GM21825 (cell line): ENCODE measurements at regions not wholly inside any gene's neighbourhood (a gene's known extent, or its start where the extent isn't known, plus 50 kb on each side); places are given as distances from the start of the nearest gene placed in this dataset.
"Not testable (repeated sequence)": the region's sequence is repeated elsewhere in the genome, so short reads cannot be mapped to it uniquely, and the experiment has no call there.

Experiments
- ATAC-seq: cut with Tn5 transposase; IDR thresholded peaks from one replicate; pipeline ENCODE4 v1.9.1; 2021; ENCODE audit warnings: mild to moderate bottlenecking, moderate library complexity; ENCODE audit not compliant: unreplicated experiment

DNA sequence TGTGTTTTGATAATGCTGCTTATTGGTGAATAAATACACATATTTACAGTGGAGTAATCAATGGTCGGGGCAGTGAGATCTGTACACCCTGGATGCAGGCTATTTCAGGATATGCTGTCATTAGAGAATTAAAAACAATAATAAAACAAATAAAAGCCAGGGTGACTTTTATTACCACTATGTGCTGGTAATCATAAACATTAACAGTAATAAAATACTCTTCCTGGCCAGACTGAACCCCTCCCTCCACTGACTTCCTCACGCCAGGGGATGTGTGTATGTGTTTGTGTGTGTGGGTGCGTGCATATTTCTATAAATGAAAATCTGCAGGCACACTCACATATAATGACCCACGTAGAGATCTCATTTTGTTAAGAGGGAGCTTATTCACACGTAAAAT, 98.0 kb upstream of the MAP9 start:
- no peak for ATAC-seq

DNA sequence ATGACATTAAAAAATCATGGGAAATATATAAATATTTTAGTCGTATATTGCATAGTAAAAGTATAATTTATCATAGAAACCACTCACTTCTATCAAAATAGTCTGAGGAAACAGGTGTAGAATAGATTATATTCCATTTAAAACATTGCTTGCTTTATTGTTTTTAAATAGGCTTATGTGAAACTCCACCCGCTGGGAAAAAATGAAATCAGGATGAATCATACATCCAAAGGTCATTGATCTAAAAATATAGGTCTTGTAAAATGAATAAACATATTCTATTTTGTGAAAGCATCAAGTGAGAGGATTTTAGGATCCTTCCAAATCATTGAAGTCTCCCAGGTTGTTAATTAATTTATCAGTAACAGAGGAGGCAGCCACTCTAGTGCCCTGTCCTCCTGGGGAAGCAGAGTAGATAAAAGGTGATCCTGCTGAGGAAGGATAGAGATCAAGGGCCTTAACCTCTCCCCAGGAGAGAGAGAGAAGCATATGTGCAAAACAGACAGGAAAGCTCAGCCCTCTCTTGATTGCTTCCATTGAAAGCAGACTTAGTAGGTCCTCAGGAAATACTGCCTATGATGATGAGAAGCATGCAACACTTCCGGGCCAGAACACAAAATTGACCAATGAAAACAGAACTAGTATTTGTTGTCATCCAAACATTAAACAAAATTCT, 96.8 kb upstream of the MAP9 start:
- ATAC-seq, result no peak

DNA sequence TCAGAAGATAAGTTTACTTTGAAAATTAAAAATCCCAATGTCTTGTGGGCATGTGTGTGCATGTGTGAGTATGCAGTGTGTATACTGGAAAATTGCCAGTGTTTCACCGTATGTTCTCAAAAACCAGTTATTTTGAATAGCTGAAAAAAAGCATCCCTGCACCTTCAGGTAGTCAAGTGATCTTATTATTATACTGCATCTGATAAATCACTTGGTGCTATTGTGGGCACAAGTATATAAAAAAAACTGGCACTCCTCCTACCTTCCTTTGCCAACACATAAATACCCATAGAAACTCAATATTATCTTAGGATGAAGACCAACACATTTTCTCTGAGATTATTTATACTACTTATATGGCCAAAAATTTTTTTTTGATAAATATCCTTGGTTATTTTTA, 91.5 kb upstream of the MAP9 start:
- ATAC-seq, result no peak

DNA sequence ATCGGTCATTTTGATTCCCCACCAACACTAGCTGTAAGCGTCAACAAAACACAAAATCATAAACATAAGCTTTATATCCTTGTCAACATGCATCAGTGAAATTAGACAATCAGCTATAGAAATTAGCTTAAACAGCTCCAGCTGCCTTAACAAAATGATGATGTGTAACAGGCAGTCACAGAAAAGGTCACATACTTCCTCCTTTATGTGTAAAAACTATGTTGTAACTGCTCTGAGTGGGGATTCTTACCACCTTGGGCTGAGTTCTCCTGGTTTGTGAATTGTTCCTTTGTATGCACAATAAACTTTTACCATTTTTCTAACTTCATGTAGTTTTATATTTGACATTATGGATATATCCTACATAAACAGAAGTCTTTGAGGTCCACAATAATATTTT, 73.9 kb upstream of the MAP9 start:
- no peak for ATAC-seq

DNA sequence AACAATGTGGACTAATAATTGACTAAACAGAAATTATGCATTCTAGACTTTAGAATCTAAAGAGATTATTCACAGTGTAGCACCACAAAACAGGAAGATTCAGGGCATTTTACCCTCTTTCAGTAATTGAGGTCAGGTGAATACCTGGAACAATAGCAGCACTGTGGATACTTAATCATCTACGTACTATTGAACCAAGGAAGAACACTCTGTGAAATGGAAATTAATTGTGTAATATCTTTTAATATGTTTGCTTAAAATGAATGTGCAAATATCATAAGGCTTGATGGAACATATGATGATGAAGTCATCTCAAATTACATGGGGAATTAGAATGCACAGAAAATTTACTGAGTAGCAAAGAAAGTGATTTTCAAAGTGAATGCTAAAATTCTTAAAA, 68.5 kb upstream of the MAP9 start:
- no peak for ATAC-seq

DNA sequence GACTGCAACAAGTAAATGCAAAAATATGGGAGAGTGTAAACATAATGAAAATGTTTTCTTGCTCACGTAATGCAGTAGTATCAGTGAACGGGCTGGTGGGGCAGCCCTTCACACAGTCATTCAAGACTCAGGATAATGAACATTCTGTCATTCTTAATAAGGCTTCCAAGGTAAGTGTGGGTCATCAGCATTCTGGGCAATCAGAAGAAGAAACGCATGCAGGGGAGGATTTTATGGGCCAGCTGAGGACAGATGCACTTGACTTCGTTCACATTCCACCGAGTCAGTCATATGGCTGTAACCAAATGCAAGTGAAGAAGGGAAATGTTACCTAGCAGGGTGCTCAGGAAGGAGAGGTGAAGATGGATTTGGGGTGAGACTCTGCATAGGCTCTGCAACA, 68.0 kb upstream of the MAP9 start:
- no peak for ATAC-seq

DNA sequence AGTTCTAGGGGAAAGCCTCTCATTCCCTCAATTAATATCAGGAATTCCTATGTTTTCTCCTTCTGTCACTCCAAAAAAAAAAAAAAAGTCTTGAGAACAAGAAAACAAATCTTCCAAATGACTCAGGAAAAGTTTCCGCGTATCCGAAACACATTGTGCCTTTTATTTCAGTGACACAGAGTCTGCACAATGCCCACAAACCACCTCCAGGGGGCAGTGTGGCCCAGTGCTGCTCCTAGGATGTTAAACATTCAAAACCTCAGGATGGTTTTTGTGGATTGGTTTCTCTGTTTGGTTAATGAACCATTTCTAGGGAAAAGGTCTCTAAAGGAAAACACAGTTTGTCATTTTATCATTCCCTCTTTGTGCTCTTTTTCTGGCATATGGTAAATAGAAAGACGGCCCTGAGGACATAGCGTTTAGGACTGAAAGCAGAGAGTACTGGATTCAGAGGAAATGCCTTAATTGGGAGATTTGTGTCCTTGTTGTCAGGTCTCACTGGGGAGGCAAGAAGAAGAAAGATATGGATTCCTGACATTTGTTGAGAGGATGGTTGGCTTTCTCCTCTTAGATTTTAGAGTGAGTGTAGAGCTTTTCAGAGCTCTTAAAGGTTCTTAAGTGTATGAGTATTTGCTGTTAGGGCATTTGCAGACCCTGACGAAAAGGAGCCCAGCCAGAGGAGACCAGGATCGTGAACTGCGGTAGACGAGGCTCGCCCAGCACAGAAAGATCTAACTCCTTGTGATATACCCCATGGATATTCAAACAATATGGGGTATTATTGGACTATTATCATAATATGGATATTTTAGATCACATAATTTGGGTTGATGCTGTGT, 65.7 kb upstream of the MAP9 start:
- ATAC-seq, result peak; percentile 89

DNA sequence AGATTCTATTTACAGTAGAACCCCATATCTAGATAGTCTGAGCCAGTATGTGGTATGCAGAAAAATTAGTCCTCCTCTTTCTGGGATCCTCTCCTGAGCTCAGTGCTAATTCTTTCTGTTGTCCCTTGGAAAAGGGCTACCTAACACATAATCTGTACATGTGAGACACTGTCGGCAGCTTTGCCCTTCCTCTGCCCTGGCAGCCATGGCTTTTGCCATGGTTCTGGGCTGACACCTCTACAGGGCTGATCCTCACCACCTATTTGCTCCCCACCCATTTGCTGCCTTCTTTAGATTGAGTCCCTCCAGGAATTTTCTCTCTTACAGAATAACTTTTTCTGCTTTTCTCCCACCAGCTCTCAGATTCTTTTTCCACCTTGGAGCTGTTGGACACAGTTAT, 64.7 kb upstream of the MAP9 start:
- no peak for ATAC-seq

DNA sequence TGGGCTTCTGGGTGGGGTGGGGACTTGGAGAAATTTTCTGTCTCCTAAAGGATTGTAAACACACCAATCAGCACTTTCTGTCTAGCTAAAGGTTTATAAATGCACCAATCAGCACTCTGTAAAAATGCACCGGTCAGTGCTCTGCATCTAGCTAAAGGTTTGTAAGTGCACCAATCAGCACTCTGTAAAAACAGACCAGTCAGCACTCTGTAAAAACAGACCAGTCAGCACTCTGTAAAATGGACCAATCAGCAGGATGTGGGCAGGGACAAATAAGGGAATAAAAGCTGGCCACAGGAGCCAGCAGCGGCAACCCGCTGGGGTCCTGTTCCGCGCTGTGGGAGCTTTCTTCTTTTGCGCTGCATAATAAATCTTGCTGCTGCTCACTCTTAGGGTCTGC, 63.0 kb upstream of the MAP9 start:
- not testable (repeated sequence) for ATAC-seq

DNA sequence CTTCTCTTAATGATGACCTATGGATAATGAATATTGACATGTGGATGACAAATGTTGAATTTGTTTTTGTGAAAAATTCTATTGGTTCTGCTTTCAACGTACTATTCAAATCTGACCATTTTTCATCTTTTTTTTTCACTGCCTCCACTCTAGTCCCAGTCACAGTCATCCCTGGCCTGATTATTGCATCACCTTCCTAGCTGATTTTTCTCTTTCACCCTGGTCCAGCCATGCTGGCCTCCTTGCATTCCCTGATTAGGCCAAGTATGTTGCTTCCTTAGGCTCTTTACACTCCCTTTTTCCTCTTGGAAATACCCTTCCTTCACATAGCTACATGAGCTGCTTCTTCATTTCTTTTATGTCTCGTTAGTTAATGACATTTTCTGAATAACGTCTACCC, 58.1 kb upstream of the MAP9 start:
- no peak for ATAC-seq

DNA sequence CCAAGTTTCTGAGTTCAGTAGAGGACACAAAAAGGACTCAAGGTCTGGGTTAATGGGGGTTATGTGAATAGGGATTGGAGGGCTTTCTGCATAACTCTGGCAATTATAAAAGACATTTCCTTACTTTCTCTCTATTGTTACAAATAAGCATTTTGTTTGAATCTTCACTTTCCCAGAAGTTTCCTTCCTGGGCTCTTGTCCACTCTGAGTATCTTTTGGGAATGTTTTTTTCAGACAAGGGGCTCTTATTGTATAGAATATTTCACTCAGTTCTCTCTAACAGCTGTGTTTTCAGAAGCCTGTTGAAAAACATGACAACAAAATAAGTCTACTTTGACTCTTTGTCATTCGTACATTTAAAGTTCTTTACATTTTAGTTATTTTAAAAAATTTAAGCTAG, 57.6 kb upstream of the MAP9 start:
- no peak for ATAC-seq

DNA sequence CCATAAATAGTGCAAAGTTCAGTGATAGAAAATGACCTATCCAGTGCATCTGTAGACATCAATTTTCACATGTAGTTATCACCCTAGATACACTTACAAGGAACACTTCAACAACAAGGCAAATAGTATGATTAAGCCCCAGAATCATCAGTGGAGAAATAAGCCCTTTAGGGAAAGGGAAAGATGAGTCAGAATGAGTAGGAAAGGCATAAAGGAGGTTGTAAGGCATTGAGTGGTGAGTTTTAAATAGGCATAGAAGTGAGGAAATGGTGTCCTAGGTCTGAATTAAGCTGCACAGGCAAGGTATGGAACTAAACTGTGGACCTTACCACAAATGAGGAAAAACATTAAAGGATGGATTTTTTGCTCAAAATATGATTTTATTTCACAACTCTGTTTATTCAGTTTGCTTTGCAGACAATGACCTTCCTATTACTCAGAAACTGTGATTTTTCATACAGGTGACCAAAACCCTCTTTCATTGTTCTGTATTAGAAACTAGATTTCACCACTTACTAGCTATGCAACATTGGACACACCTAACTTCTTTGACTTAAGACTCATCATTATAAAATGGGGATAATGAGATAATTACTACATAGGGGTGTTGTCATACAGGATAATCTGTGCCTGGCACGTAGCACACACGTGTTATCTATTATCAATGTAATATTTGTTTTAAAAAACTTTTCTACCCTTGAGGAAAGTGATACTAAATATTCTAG, 57.0 kb upstream of the MAP9 start:
- ATAC-seq, result no peak

DNA sequence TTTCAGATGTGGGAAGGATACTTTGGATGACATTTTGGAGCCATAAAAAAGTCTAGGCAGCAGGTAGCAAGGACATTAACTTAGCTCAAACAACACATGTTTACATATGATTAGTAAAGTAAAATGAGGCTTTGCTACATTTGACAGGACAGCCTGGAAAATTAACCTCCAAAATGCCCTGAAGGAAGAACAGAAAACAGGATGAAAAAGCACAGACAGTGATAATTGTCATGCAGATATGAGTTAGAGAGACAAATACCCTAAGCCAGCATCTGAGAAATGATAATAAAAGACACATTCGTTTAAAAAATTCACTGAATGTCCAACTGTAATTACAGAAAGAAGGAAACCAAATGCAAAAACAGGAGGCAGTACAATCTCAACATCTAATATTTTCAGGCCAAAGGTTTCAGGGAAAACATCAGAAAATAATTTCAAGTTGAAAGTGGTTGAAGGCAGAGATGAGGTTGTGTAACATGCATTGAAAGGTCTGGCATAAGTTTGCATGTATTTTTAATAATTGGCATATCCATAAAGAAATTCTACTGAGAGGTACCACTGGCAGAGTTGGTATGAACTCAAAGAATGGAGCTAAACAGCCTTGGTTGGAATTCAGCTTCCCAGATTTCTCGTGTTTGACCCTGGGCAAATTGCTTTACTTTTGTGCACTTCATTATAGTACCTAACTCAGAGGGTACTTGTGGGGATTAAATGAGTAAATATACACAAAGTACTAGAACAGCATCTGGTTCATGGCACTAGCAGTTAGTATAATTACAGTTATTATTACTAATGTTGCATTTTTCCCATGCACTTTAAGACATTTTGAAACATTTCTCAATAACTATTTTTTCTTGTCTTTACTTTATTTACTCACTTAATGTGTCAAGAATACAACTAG, 54.4 kb upstream of the MAP9 start:
- no peak for ATAC-seq

DNA sequence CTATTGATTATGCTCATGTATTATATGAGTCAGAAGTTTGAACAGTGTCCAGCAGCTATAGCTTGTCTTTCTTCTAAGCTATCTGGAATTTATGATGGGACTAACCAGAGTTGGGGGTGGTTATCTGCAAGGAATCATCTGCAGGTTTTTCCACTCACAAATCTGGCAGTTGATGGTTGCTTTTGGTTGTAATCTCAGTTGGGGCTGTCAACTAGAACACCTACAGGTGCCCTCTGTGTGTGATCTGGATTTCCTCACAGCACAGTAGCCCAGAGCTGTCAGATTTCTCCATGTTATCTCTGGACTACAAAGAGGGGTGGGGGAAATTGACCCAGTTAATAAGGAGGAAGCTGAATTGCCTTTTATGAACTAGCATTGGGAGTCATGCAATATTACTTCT, 51.4 kb upstream of the MAP9 start:
- no peak for ATAC-seq

DNA sequence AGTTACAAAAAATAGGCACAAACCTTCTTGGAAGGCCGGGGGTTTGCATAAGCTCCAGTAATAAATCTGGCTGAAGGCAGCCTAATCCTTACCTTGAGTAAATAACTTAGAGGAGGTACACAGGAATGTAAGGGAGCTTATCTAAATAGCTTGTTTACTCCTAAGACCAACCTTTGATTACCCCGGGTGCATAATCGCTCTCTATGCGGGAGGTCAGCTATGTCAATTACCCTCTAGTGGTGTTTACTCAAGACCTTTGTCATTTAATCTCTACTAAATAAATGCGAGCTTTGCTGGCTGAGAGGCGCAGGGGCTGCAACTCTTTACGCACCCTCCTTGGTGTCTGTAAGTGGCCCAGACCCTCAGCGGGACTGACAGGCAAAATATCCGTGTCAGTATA, 50.2 kb upstream of the MAP9 start:
- ATAC-seq, result no peak
